SK-N-SH treated with all-trans-retinoic acid at 6 μM for 48 hours (cell line): ENCODE measurements at regions not wholly inside any gene's neighbourhood (a gene's known extent, or its start where the extent isn't known, plus 50 kb on each side); places are given as distances from the start of the nearest gene placed in this dataset.

Experiments used
- ATAC-seq: fragments of 200-7000 bp; cut with Tn5 transposase; 3 replicates; pipeline ENCODE4 v1.9.1; 2020; ENCODE audit warnings: mild to moderate bottlenecking, moderate library complexity
- BACH2 ChIP-seq: fragments of 250-450 bp; sonication (Bioruptor Pico); IDR thresholded peaks from 2 replicates; pipeline ENCODE4 v1.9.0; 2021; ENCODE audit warnings: mild to moderate bottlenecking, borderline replicate concordance
- CSDC2 ChIP-seq: fragments of 250-450 bp; sonication (Bioruptor Pico); IDR thresholded peaks from 2 replicates; pipeline ENCODE4 v1.5.0; 2020; ENCODE audit warnings: mild to moderate bottlenecking, moderate library complexity
- ESRRG ChIP-seq: fragments of 250-450 bp; sonication (Bioruptor Pico); IDR thresholded peaks from 2 replicates; pipeline ENCODE4 v1.6.1; 2021; ENCODE audit warnings: mild to moderate bottlenecking
- ISL1 ChIP-seq: fragments of 250-450 bp; sonication (Bioruptor Pico); IDR thresholded peaks from 2 replicates; pipeline ENCODE4 v2.1.2; 2022; ENCODE audit warnings: mild to moderate bottlenecking, moderate library complexity
- PPARA ChIP-seq: fragments of 250-450 bp; sonication (Bioruptor Pico); IDR thresholded peaks from 2 replicates; pipeline ENCODE4 v1.5.0; 2020; ENCODE audit warnings: mild to moderate bottlenecking, borderline replicate concordance
- RARB ChIP-seq: fragments of 250-450 bp; sonication (Bioruptor Pico); IDR thresholded peaks from 2 replicates; pipeline ENCODE4 v1.8.0; 2021; ENCODE audit warnings: mild to moderate bottlenecking, moderate library complexity
- SNAI2 ChIP-seq: fragments of 250-450 bp; sonication (Bioruptor Pico); IDR thresholded peaks from 2 replicates; pipeline ENCODE4 v1.5.0; 2020; ENCODE audit warnings: mild to moderate bottlenecking, moderate library complexity
- TCF4 ChIP-seq: fragments of 250-450 bp; sonication (Bioruptor Pico); IDR thresholded peaks from 2 replicates; pipeline ENCODE4 v1.8.0; 2021; ENCODE audit warnings: mild to moderate bottlenecking, moderate library complexity, borderline replicate concordance
- TOX ChIP-seq: fragments of 250-450 bp; sonication (Bioruptor Pico); IDR thresholded peaks from 2 replicates; pipeline ENCODE4 v1.8.0; 2021; ENCODE audit warnings: mild to moderate bottlenecking, moderate library complexity, borderline replicate concordance
- ZC3H10 ChIP-seq: fragments of 250-450 bp; sonication (Bioruptor Pico); IDR thresholded peaks from 2 replicates; pipeline ENCODE4 v1.5.1; 2021; ENCODE audit warnings: mild to moderate bottlenecking, moderate library complexity
- ZFP3 ChIP-seq: fragments of 250-450 bp; sonication (Bioruptor Pico); IDR thresholded peaks from 2 replicates; pipeline ENCODE4 v1.5.0; 2020; ENCODE audit warnings: mild to moderate bottlenecking, moderate library complexity
- ZFP30 ChIP-seq: fragments of 450-650 bp; formaldehyde crosslinking; IDR thresholded peaks from 2 replicates; pipeline ENCODE4 v1.5.0; 2022; ENCODE audit warnings: mild to moderate bottlenecking, moderate library complexity
- ZNF565 ChIP-seq: fragments of 450-650 bp; formaldehyde crosslinking; conservative IDR thresholded peaks from 2 replicates; pipeline ENCODE4 v1.5.0; 2020; ENCODE audit warnings: low read depth, mild to moderate bottlenecking, moderate library complexity
- ZNF70 ChIP-seq: fragments of 450-650 bp; formaldehyde crosslinking; IDR thresholded peaks from 2 replicates; pipeline ENCODE4 v1.5.0; 2020; ENCODE audit warnings: mild to moderate bottlenecking, moderate library complexity
- ZNF8 ChIP-seq: fragments of 450-650 bp; formaldehyde crosslinking; IDR thresholded peaks from 2 replicates; pipeline ENCODE4 v1.5.0; 2020; ENCODE audit warnings: mild to moderate bottlenecking, moderate library complexity
- TF ChIP-seq, protein P1 (sequence below): fragments of 250-450 bp; sonication (Bioruptor Pico); IDR thresholded peaks from 2 replicates; pipeline ENCODE4 v1.8.0; 2021; ENCODE audit warnings: low read depth, mild to moderate bottlenecking, moderate library complexity, borderline replicate concordance
- TF ChIP-seq, protein P2 (sequence below): fragments of 250-450 bp; sonication (Bioruptor Pico); IDR thresholded peaks from 2 replicates; pipeline ENCODE4 v1.5.0; 2020; ENCODE audit warnings: mild to moderate bottlenecking, moderate library complexity
- TF ChIP-seq, protein P3 (sequence below): fragments of 250-450 bp; sonication (Bioruptor Pico); IDR thresholded peaks from 2 replicates; pipeline ENCODE4 v1.8.0; 2020; ENCODE audit warnings: mild to moderate bottlenecking, moderate library complexity, borderline replicate concordance

DNA sequence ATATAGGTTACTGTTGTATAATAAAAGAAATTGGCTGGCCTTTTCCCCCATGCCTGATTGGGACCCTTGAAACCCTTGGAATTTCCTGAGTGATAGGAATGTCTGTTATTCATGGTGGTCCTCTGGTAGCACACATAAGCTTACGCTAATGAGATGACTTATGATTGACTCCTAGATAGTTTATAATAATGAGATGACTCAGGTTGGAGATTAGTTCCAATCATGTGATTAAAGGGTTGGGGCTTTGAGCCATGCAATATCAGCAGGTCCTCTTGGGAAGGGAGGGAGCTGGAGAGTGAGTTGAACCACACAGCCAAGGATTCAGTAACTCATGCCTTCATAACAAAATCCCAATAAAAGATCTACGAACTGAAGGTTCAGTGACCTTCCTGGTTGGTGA lies 407.6 kb upstream of the MANEA start:
- no peak for TF ChIP-seq RARB
- TF ChIP-seq ESRRG (CRISPR knock-in tag): no peak
- no peak for TF ChIP-seq ZNF70
- no peak for TF ChIP-seq ZC3H10 (CRISPR knock-in tag)
- TF ChIP-seq, protein P1, sequence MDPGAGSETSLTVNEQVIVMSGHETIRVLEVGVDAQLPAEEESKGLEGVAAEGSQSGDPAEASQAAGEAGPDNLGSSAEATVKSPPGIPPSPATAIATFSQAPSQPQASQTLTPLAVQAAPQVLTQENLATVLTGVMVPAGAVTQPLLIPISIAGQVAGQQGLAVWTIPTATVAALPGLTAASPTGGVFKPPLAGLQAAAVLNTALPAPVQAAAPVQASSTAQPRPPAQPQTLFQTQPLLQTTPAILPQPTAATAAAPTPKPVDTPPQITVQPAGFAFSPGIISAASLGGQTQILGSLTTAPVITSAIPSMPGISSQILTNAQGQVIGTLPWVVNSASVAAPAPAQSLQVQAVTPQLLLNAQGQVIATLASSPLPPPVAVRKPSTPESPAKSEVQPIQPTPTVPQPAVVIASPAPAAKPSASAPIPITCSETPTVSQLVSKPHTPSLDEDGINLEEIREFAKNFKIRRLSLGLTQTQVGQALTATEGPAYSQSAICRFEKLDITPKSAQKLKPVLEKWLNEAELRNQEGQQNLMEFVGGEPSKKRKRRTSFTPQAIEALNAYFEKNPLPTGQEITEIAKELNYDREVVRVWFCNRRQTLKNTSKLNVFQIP (CRISPR knock-in tag): no peak
- TF ChIP-seq ZNF565 (CRISPR knock-in tag): no peak
- TF ChIP-seq CSDC2 (CRISPR knock-in tag): no peak
- TF ChIP-seq ISL1 (CRISPR knock-in tag): no peak
- TF ChIP-seq, protein P2, sequence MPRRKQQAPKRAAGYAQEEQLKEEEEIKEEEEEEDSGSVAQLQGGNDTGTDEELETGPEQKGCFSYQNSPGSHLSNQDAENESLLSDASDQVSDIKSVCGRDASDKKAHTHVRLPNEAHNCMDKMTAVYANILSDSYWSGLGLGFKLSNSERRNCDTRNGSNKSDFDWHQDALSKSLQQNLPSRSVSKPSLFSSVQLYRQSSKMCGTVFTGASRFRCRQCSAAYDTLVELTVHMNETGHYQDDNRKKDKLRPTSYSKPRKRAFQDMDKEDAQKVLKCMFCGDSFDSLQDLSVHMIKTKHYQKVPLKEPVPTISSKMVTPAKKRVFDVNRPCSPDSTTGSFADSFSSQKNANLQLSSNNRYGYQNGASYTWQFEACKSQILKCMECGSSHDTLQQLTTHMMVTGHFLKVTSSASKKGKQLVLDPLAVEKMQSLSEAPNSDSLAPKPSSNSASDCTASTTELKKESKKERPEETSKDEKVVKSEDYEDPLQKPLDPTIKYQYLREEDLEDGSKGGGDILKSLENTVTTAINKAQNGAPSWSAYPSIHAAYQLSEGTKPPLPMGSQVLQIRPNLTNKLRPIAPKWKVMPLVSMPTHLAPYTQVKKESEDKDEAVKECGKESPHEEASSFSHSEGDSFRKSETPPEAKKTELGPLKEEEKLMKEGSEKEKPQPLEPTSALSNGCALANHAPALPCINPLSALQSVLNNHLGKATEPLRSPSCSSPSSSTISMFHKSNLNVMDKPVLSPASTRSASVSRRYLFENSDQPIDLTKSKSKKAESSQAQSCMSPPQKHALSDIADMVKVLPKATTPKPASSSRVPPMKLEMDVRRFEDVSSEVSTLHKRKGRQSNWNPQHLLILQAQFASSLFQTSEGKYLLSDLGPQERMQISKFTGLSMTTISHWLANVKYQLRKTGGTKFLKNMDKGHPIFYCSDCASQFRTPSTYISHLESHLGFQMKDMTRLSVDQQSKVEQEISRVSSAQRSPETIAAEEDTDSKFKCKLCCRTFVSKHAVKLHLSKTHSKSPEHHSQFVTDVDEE (CRISPR knock-in tag): no peak
- TF ChIP-seq BACH2 (CRISPR knock-in tag): no peak
- no peak for TF ChIP-seq PPARA
- no peak for ATAC-seq

DNA sequence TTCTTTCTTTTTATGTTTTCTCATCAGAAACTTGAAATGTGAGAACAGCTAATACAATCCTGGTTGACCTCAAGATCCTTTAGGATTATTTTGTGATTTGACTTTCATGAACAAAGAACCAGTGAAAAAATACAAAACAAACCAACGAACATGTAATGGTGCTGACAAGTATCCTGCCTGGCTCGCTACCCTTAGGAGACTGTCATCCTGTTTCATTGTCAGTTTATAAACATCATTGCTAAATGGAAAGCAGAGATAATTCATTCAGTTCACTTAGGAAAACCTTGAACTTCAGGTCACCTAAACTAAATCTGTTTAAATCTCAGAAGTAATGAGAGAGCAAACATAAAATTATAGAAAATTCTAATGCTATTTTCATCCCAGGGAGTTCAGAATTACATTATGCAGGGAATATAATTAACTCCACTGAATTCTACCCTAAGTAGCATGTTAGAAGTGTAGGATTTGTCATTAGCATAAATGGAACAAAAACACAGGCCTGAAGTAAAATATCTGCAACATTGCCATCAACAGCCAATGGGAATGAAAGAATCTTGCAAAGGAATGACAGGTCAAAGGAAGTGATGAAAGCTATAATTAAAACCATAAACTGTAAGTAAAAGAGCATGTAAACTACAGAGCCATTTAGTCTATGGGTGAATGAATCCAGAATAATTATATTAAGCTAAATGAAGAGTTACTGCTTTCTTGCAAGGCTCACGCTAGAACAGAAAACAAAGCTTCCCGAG lies 401.2 kb upstream of the MANEA start:
- TF ChIP-seq, protein P2 (CRISPR knock-in tag): peak; percentile 68; the same call in 1 of the 2 replicates
- TF ChIP-seq ZFP3 (CRISPR knock-in tag) (no peak), ZFP30 (CRISPR knock-in tag) (no peak), TCF4 (0 out of 2 replicates have a peak, but pooled peaks have one; percentile 45), ISL1 (CRISPR knock-in tag) (no peak)
- ATAC-seq: no peak; the same call in 2 of the 3 replicates

DNA sequence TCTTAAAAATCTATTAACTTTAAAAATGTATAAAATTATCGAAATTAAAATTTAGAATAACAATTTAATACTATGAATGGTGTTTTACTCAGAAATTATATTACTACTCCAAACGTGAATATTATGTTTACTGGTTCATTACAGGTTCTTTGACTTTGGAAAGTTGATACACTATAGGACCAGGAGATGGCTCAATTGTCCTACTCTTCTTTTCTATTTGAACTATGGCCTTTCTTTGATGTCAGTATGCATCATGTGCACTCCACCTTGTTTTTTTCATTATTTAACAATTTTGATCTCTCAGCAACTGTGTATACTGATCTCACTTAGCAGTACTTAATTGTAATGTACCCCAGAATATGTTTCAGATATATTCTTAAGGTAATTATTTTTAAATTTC lies 391.5 kb upstream of the MANEA start:
- TF ChIP-seq ZNF8 (CRISPR knock-in tag) (no peak), SNAI2 (CRISPR knock-in tag) (no peak), ZFP30 (CRISPR knock-in tag) (no peak), TCF4 (no peak)
- no peak for ATAC-seq

DNA sequence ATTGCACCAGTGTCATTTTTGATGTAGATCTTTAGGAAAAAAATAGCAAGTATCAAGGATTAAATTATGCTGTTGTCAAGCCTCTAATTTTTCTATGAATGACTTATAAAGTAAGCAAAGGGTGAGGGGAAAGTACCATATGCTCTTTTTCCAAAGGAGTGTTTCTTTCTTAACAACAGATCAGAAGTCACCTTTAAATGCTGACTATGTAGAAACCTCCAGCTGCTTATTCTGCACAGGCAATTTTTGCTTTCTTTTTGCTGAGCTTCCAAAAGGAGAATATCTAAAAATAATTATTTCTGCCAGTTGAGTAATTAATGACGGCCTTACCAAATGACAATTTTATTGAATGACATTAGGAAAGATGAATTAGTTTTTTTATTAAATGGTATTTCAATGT lies 390.6 kb upstream of the MANEA start:
- no peak for TF ChIP-seq TOX (CRISPR knock-in tag)
- TF ChIP-seq ESRRG (CRISPR knock-in tag): no peak
- TF ChIP-seq PPARA: no peak
- no peak for ATAC-seq

DNA sequence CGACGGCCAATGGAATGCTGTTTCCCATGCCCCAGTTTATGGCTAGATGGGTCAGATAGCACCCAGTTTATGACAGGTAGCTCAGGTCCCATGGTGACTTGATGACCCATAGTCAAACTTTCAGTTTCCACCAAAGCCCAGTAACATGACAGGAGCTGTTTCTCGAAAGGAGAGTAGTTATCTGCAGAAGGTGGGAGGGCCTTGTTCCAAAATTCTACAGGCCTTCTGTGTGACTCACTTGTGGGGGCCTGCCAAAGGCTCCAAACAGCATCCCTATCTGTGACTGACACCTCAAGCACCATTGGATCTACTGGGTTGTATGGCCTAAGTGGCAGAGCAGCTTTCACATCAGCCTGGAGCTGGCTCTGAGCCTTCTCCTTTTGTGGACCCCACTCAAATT lies 379.7 kb upstream of the MANEA start:
- no peak for ATAC-seq
- TF ChIP-seq ZNF8 (CRISPR knock-in tag): no peak
- no peak for TF ChIP-seq CSDC2 (CRISPR knock-in tag)
- TF ChIP-seq, protein P2 (CRISPR knock-in tag): no peak
- no peak for TF ChIP-seq ZFP30 (CRISPR knock-in tag)
- no peak for TF ChIP-seq PPARA
- no peak for TF ChIP-seq RARB
- TF ChIP-seq, protein P3, sequence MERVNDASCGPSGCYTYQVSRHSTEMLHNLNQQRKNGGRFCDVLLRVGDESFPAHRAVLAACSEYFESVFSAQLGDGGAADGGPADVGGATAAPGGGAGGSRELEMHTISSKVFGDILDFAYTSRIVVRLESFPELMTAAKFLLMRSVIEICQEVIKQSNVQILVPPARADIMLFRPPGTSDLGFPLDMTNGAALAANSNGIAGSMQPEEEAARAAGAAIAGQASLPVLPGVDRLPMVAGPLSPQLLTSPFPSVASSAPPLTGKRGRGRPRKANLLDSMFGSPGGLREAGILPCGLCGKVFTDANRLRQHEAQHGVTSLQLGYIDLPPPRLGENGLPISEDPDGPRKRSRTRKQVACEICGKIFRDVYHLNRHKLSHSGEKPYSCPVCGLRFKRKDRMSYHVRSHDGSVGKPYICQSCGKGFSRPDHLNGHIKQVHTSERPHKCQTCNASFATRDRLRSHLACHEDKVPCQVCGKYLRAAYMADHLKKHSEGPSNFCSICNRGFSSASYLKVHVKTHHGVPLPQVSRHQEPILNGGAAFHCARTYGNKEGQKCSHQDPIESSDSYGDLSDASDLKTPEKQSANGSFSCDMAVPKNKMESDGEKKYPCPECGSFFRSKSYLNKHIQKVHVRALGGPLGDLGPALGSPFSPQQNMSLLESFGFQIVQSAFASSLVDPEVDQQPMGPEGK (CRISPR knock-in tag): no peak
- no peak for TF ChIP-seq ZC3H10 (CRISPR knock-in tag)
